Activated T-helper 17 cell treated with anti-CD3 and anti-CD28 coated beads, Interleukin-2, amount 50 U/mL, for 72 hours (primary cell): ENCODE measurements at regions not wholly inside any gene's neighbourhood (a gene's known extent, or its start where the extent isn't known, plus 50 kb on each side); places are given as distances from the start of the nearest gene placed in this dataset.

ENCODE experiments used
- ATAC-seq: fragments of 150-1000 bp; cut with Tn5 transposase; replicated peaks from 2 replicates; pipeline ENCODE4 v1.10.0; 2021; ENCODE audit warnings: mild to moderate bottlenecking, moderate library complexity
- H3K27ac Mint-ChIP-seq: one replicate; pipeline ENCODE4 v1.8.0; 2022; ENCODE audit warnings: mixed read lengths
- H3K27me3 Mint-ChIP-seq: one replicate; pipeline ENCODE4 v1.8.0; 2022; ENCODE audit warnings: mixed read lengths
- H3K36me3 Mint-ChIP-seq: one replicate; pipeline ENCODE4 v1.8.0; 2022; ENCODE audit warnings: low read depth, mild to moderate bottlenecking, mixed read lengths
- H3K4me1 Mint-ChIP-seq: one replicate; pipeline ENCODE4 v1.8.0; 2022; ENCODE audit warnings: mixed read lengths
- H3K4me3 Mint-ChIP-seq: one replicate; pipeline ENCODE4 v1.8.0; 2022; ENCODE audit warnings: mild to moderate bottlenecking, mixed read lengths
- H3K9me3 Mint-ChIP-seq: one replicate; pipeline ENCODE4 v1.8.0; 2022; ENCODE audit warnings: mixed read lengths

DNA sequence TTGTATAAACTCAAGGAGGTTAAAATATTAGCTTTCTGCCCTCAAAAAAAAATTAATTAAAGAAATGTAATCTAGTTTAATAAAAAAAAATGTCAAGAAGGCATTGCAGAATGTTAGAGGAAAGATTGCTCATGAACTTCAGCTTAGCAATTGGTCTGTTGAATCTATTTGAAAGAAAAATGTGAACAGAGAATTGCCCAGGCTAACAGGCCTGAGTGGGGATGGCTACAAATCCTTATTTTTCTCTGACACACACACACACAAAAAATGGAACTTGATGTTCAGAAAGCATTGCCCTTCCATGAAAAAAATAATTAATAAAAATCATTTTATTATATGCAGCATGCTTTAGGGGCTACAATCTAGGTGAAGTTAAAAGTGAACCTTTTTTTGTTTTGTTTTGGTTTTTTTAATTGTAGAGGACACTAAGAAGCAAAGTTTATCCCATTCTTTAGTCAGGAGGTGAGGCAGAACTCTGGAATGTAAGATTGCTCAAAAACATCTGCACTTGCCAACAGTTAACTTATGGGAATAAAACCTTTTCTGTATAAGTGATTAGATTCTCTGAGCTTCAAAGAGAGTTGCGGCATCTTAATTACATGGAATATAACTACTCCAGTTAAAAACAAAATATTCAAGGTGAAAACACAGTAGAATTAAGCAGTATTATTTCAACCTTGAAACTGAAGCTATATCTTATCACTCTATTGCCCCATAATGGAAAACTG is 658.5 kb upstream of the ADGRL2 start:
- Mint-ChIP-seq H3K9me3 (peaks cover 8% of the 10 kb centered on the region), H3K27me3 (no peaks in the 10 kb centered on the region), H3K27ac (no peak overlapping the region), H3K4me1 (no peaks in the 10 kb centered on the region), H3K4me3 (no peak overlapping the region), H3K36me3 (no peaks in the 10 kb centered on the region)
- ATAC-seq: no peak

DNA sequence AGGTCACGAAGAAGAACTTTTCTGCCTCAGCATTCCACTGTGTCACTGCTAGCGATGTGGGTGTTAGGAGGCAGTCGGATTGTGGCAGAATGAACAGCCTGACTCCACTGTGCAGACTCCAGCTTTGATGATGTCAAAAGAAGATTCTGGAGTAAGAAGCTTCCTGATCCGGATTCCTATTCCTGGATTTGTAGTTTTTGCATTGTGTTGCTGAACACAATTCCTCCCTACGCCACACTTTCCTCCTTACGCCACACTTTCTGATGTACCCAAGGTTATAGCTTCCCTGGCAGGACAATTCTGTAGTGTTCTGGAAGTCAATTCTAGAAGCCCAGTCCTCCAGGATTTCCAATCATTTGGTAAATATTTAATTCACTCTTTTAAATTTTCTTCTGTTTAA is 665.2 kb upstream of the ADGRL2 start:
- Mint-ChIP-seq H3K4me1 (no peaks in the 10 kb centered on the region), H3K27me3 (no peaks in the 10 kb centered on the region), H3K9me3 (peaks cover 8% of the 10 kb centered on the region), H3K36me3 (no peaks in the 10 kb centered on the region), H3K4me3 (no peak overlapping the region), H3K27ac (no peak overlapping the region)
- no peak for ATAC-seq

DNA sequence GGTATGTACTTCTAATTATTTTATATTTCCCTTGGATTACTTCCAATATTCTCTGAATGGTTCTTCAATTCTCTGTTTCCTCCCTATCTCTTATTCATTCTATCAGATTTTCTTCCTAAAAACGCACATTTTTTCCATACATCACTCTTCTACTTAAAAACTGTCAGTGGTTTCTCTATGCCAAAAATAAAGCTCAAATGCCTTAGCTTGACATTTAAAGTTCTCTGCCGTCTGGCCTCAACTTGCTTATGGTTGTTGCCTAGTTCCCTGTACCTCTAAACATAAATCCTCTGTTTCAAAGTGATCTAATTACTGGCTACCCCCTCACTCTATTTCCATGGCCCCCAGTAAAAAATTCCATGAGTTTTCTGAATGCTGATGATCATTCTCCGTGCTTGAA is 671.0 kb upstream of the ADGRL2 start:
- Mint-ChIP-seq H3K4me3 (no peak overlapping the region), H3K36me3 (no peaks in the 10 kb centered on the region), H3K4me1 (no peaks in the 10 kb centered on the region), H3K27me3 (no peaks in the 10 kb centered on the region), H3K9me3 (peaks cover 16% of the 10 kb centered on the region), H3K27ac (no peak overlapping the region)
- ATAC-seq: no peak

DNA sequence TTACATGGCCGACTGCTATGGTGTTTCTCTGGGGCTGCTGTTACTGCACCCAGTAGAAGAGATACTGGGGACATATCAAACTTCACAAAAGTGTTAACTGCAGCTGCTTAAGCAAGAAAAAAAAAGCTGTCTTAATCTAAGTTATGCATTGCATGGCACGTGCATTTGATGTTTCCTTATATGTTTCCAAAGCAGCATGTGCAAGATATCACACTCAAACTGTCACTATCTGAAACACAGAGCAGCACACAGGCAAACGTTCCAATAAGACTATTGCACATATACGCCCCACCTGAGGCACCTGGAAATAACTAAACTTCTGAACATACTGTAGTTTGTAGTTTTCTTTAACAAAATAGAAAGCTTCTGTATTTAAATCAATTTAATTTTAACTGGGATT is 671.4 kb upstream of the ADGRL2 start:
- no peaks in the 10 kb centered on the region for H3K4me1 Mint-ChIP-seq
- H3K27ac Mint-ChIP-seq: no peak overlapping the region
- H3K9me3 Mint-ChIP-seq: peaks cover 16% of the 10 kb centered on the region
- ATAC-seq: no peak
- H3K27me3 Mint-ChIP-seq: no peaks in the 10 kb centered on the region
- H3K36me3 Mint-ChIP-seq: no peaks in the 10 kb centered on the region
- no peak overlapping the region for H3K4me3 Mint-ChIP-seq

DNA sequence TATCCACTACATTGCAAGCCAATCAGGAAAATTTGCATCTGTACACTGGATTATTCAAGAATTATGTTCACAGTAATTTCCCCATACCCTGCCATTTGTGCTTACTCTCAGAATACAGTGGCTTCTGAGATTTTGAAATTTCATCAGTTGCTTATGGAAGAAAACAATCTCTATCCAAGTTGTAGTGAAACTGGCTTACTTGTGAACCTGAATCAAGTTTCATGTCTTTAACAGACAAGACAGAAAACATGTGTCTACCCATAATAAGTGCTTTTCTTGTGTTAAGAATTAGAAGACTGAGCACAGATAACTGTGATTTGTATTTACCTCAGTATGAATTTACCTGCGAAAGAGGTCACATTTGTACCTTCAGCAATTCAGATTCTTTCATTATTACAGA is 672.7 kb upstream of the ADGRL2 start:
- H3K27me3 Mint-ChIP-seq: no peaks in the 10 kb centered on the region
- H3K27ac Mint-ChIP-seq: no peak overlapping the region
- ATAC-seq: no peak
- no peaks in the 10 kb centered on the region for H3K36me3 Mint-ChIP-seq
- H3K9me3 Mint-ChIP-seq: peaks cover 16% of the 10 kb centered on the region
- no peaks in the 10 kb centered on the region for H3K4me1 Mint-ChIP-seq
- no peak overlapping the region for H3K4me3 Mint-ChIP-seq

DNA sequence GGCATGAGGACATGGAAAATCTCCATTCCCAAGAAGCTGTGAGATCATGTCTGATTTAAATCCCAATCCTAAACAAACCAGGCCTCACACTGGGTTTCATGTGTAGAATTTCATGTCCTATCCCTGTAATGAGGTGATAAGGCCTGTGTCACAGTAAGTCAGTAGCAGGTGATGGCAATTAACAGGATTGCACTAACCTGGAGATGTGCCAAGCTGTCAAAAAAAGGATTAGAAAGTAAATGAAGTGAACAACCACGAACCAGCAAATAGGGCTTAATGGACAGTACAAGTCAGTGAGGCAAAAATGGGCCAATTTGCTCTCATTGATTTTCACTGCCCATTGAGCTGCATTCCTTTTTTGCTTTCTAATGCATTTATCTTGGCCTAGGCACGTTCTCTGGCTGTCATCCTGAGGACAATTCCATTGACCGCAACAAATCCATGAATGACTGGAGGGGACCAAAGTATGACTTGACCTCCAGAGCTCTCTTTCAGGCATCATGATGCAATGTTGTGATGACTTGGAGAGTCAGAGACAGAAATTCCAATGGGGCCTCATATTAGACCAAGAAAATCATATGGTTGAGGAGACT is 673.6 kb upstream of the ADGRL2 start:
- Mint-ChIP-seq H3K27me3 (no peaks in the 10 kb centered on the region), H3K27ac (no peak overlapping the region), H3K9me3 (peaks cover 16% of the 10 kb centered on the region), H3K4me3 (no peak overlapping the region), H3K36me3 (no peaks in the 10 kb centered on the region), H3K4me1 (no peaks in the 10 kb centered on the region)
- ATAC-seq: no peak

DNA sequence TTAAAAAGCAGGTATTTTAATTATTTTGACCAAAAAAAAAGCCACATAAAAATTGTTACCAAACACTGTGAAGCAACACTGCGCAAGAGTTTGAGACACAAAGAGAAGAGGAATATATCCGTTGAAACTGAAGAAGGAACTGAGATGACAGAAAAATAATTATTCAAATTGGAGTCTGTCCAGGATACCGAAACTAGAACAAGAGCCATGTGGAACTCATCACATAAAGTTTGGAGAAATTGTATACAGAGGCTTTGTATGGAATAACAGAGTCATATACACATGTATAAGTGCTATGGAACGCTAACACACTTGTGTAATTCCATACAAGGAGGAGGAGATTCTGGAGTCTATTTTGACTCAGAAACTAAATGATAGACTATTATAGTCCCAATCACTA is 675.1 kb upstream of the ADGRL2 start:
- Mint-ChIP-seq H3K9me3 (peaks cover 12% of the 10 kb centered on the region), H3K36me3 (no peaks in the 10 kb centered on the region), H3K4me3 (no peak overlapping the region), H3K4me1 (no peaks in the 10 kb centered on the region), H3K27ac (no peak overlapping the region), H3K27me3 (no peaks in the 10 kb centered on the region)
- no peak for ATAC-seq

DNA sequence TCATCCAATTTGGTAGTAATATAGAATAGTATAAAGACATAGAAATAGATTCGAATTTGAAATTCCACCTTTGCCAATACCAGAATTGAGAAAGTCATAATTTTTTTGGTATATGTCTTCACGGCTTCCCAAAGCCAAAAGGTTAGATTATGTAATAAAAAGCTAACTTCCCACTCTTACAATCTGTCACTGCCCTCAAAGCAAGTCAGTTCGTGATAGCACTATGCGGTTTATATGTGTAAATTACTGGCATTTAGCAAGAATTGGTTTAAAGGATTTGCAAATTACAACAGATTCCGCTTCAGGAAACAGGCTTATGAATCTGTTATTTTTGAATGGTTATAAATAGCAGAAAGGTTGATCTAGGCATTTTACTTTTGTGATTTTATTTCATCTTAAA is 679.4 kb upstream of the ADGRL2 start:
- Mint-ChIP-seq H3K27me3 (no peaks in the 10 kb centered on the region), H3K4me3 (no peak overlapping the region), H3K27ac (no peak overlapping the region), H3K36me3 (no peaks in the 10 kb centered on the region), H3K4me1 (no peaks in the 10 kb centered on the region), H3K9me3 (peaks cover 4% of the 10 kb centered on the region)
- ATAC-seq: no peak

DNA sequence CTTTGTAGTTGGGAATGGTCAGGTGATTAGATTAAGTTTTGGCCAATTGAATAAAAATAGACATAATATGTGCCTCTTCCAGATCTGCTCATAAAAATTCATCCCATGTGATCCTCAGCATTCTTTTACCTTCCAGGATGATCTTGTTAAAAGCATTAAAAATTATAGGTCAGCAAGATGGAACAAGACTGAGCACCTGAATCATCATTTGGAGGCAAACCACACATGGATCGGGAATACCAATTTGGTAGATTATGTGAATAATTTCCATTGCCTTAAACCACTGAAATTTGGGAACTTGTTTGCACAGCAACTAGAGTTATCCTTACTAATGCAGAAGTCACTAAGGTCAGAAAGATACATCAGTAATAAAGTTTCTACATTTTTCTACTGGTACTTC is 681.4 kb upstream of the ADGRL2 start:
- no peaks in the 10 kb centered on the region for H3K27me3 Mint-ChIP-seq
- H3K36me3 Mint-ChIP-seq: no peaks in the 10 kb centered on the region
- no peak for ATAC-seq
- H3K4me3 Mint-ChIP-seq: no peak overlapping the region
- peaks cover 7% of the 10 kb centered on the region for H3K9me3 Mint-ChIP-seq
- no peak overlapping the region for H3K27ac Mint-ChIP-seq
- H3K4me1 Mint-ChIP-seq: no peaks in the 10 kb centered on the region

DNA sequence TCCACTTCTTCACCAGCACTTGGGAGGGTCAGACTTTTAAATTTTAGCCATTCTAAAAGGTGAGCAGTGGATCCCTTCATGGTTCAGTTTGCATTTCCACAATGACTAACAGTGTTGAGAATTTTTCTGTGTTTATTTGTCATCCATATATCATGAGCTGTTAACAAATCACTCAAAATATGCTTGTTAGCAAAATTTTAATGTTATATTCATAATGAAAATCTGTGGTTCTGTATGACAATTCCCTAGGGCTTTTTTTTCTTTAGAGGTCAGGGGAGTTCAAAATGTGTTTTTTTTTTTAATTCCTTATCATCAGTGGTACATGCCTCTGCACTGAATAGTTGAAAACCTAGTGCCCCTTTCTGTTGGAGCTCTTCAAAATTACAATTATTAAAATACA is 682.2 kb upstream of the ADGRL2 start:
- Mint-ChIP-seq H3K4me1 (no peaks in the 10 kb centered on the region), H3K36me3 (no peaks in the 10 kb centered on the region), H3K9me3 (peaks cover 7% of the 10 kb centered on the region), H3K4me3 (no peak overlapping the region), H3K27ac (no peak overlapping the region), H3K27me3 (no peaks in the 10 kb centered on the region)
- ATAC-seq: no peak

DNA sequence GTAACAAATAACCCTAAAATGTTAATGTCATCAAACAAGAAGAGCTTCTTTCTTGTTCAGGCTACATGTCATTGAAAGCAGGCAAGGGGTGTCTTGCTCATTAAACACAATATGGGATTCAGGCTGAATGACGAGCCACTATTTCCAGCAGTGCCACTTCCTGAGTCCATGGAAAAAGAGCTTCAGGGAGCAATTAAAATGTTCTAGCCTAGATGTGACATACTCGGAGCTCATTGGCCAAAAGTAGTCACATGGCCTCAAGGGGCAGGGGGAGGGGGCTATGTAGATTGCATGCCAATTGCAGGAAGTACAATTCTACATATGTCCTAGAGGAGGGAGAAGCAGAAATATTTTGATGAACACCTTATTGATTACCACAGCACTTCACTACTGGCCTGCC is 685.3 kb upstream of the ADGRL2 start:
- ATAC-seq: no peak
- Mint-ChIP-seq H3K4me3 (no peak overlapping the region), H3K27me3 (no peaks in the 10 kb centered on the region), H3K36me3 (no peaks in the 10 kb centered on the region), H3K4me1 (no peaks in the 10 kb centered on the region), H3K9me3 (peaks cover 10% of the 10 kb centered on the region), H3K27ac (no peak overlapping the region)

DNA sequence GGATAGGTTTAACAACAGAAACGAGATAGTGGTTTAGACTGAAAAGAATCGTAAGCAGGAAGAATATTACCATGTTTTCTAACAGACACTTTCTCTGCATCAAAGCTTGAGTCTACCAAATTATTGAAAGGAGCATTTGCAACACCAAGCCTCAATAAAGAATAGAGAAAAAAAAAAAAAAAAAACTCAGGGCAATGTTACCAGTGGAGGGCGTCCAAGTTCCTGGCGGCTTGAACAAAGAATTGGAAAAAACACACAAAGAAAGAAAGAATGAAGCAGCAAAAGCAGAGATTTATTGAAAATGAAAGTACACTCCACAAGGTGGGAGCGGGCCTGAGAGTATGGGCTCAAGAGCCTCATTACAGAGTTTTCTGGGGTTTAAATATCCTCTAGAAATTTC is 686.5 kb upstream of the ADGRL2 start:
- Mint-ChIP-seq H3K9me3 (peaks cover 14% of the 10 kb centered on the region), H3K27ac (no peak overlapping the region), H3K36me3 (no peaks in the 10 kb centered on the region), H3K27me3 (no peaks in the 10 kb centered on the region), H3K4me1 (no peaks in the 10 kb centered on the region), H3K4me3 (no peak overlapping the region)
- ATAC-seq: no peak

DNA sequence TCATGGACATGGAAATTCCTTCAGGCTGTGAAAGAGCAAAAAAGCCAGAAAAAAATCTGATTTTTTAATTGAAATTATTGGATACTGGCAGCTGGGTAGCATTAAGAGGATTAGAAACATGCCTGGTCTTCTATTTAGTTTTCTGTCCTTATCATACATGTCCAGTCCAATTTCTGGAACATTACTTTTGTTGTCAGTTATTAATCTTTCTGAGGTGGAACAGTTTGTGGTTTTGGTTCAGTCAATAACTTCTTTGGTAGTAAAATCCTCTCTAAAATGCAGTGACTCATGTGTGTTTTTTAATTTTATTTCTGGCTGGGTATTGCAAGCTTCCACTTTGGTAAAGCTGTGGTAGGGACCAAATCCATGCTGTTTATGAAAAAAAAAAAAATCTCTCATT is 687.0 kb upstream of the ADGRL2 start:
- no peaks in the 10 kb centered on the region for H3K36me3 Mint-ChIP-seq
- no peaks in the 10 kb centered on the region for H3K4me1 Mint-ChIP-seq
- no peak overlapping the region for H3K4me3 Mint-ChIP-seq
- peaks cover 13% of the 10 kb centered on the region for H3K9me3 Mint-ChIP-seq
- no peaks in the 10 kb centered on the region for H3K27me3 Mint-ChIP-seq
- ATAC-seq: no peak
- no peak overlapping the region for H3K27ac Mint-ChIP-seq

DNA sequence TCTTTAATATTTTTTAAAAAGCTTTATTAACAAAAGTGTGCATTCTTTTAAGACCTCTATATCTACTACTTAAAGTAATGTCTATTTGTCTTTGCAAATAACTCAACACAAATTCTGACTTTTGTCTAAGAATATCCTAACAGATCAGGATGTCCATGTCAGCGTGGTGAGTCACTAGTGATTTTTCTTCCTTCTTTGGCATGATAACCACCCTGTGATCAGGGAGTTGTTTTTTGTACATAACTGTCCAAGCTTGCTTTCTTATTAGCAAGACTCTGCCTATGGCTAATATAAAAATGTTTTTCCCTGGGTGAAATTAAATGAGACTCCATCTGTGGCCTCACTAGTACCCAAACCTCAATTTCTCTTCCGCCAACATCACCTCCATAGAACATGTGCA is 688.9 kb upstream of the ADGRL2 start:
- Mint-ChIP-seq H3K4me3 (no peak overlapping the region), H3K9me3 (peaks cover 13% of the 10 kb centered on the region), H3K27ac (no peak overlapping the region), H3K36me3 (no peaks in the 10 kb centered on the region), H3K27me3 (no peaks in the 10 kb centered on the region), H3K4me1 (no peaks in the 10 kb centered on the region)
- no peak for ATAC-seq

DNA sequence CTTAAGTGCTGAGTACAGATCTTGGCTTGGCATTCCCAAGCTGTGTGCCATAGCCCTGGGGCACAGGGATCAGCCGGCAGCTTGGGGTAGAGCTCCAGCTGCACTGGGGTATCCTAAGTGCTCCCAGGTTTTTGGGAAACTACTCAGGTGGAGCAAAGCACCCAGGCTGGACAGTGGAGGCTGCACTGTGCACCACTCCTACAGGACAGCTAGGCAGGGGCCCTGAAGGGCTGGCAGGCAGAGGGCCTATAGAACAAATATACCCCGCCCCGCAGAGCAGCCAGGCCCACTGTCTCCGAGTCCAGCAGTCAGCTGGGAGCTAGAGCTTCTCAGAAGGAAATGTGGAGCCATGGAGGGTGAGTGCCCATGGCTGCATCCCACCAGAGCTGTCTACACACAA is 691.7 kb upstream of the ADGRL2 start:
- no peaks in the 10 kb centered on the region for H3K36me3 Mint-ChIP-seq
- no peaks in the 10 kb centered on the region for H3K27me3 Mint-ChIP-seq
- H3K4me1 Mint-ChIP-seq: no peaks in the 10 kb centered on the region
- H3K27ac Mint-ChIP-seq: no peak overlapping the region
- H3K4me3 Mint-ChIP-seq: no peak overlapping the region
- ATAC-seq: no peak
- H3K9me3 Mint-ChIP-seq: peaks cover 22% of the 10 kb centered on the region

DNA sequence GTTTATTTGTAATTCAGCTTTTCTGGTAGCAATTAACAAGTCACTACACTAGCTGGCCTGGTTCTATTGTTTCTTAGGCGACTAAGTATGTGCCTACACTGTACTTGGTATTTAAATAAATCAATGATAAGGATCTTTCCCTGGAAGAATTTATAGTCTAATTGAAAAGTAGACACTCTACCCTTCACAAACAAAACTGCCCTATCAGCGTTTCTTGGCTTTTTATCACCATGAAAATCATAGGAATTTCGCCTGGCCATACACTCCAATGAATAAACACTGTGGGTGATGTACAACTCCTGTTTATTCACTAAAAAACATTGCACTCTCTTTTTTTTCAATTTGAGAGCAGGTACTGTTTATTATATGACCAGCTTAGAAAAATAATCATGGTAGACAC is 702.9 kb upstream of the ADGRL2 start:
- H3K27me3 Mint-ChIP-seq: no peaks in the 10 kb centered on the region

More for the DNA sequence above, 702.9 kb upstream of the ADGRL2 start:
- Mint-ChIP-seq H3K36me3 (no peaks in the 10 kb centered on the region), H3K4me1 (no peaks in the 10 kb centered on the region), H3K27ac (no peak overlapping the region), H3K9me3 (peaks cover 16% of the 10 kb centered on the region), H3K4me3 (no peak overlapping the region)
- no peak for ATAC-seq
